H9 (cell line): ENCODE measurements at regions not wholly inside any gene's neighbourhood (a gene's known extent, or its start where the extent isn't known, plus 50 kb on each side); places are given as distances from the start of the nearest gene placed in this dataset.

Experiments used
- DNase-seq: peaks from one replicate; pipeline ENCODE4 v3.0.0-alpha.2; 2017
- H2AFZ ChIP-seq: one replicate; pipeline ENCODE4 v1.6.1; 2013; ENCODE audit warnings: mild to moderate bottlenecking, low read length, control low read depth, moderate library complexity
- H2AK5ac ChIP-seq: 2 replicates; pipeline ENCODE4 v1.6.1; 2013; ENCODE audit warnings: low read length, control low read depth, mixed read lengths; ENCODE audit not compliant: insufficient read length
- H2BK120ac ChIP-seq: one replicate; pipeline ENCODE4 v1.6.1; 2013; ENCODE audit warnings: low read depth, mild to moderate bottlenecking, low read length, control low read depth, inconsistent platforms; ENCODE audit not compliant: poor library complexity, severe bottlenecking
- H2BK12ac ChIP-seq: 2 replicates; pipeline ENCODE4 v1.6.1; 2013; ENCODE audit warnings: low read length, control low read depth, mixed read lengths, low read depth; ENCODE audit not compliant: insufficient read length
- H2BK15ac ChIP-seq: 2 replicates; pipeline ENCODE4 v1.6.1; 2013; ENCODE audit warnings: low read depth, low read length, control low read depth
- H2BK20ac ChIP-seq: one replicate; pipeline ENCODE4 v1.6.1; 2013; ENCODE audit warnings: low read depth, mild to moderate bottlenecking, low read length, control low read depth, inconsistent platforms; ENCODE audit not compliant: poor library complexity, severe bottlenecking
- H2BK5ac ChIP-seq: 2 replicates; pipeline ENCODE4 v1.6.1; 2013; ENCODE audit warnings: low read length, control low read depth, mixed read lengths; ENCODE audit not compliant: insufficient read length
- H3K14ac ChIP-seq: 2 replicates; pipeline ENCODE4 v1.6.1; 2013; ENCODE audit warnings: low read length, control low read depth; ENCODE audit not compliant: insufficient read depth
- H3K18ac ChIP-seq: 2 replicates; pipeline ENCODE4 v1.6.1; 2013; ENCODE audit warnings: low read depth, mild to moderate bottlenecking, mixed read lengths, low read length, control low read depth; ENCODE audit not compliant: insufficient read length
- H3K23ac ChIP-seq: 2 replicates; pipeline ENCODE4 v1.6.1; 2013; ENCODE audit warnings: low read length, control low read depth, mixed read lengths, low read depth; ENCODE audit not compliant: insufficient read length
- H3K23me2 ChIP-seq: 2 replicates; pipeline ENCODE4 v1.6.1; 2013; ENCODE audit warnings: low read depth, mild to moderate bottlenecking, mixed read lengths, low read length, control low read depth; ENCODE audit not compliant: insufficient read length, poor library complexity, severe bottlenecking
- H3K27ac ChIP-seq: 2 replicates; pipeline ENCODE4 v1.5.1; 2013; ENCODE audit warnings: low read length, control low read depth, mixed read lengths, low read depth; ENCODE audit not compliant: insufficient read length
- H3K27me3 ChIP-seq: 2 replicates; pipeline ENCODE4 v1.6.1; 2013; ENCODE audit warnings: low read length, control low read depth, inconsistent platforms; ENCODE audit not compliant: insufficient read depth
- H3K4ac ChIP-seq: 2 replicates; pipeline ENCODE4 v1.6.1; 2013; ENCODE audit warnings: low read depth, mild to moderate bottlenecking, control low read depth, inconsistent platforms, low read length, moderate library complexity
- H3K4me1 ChIP-seq: 2 replicates; pipeline ENCODE4 v1.6.1; 2013; ENCODE audit warnings: low read length, control low read depth, inconsistent platforms; ENCODE audit not compliant: insufficient read depth
- H3K4me2 ChIP-seq: 2 replicates; pipeline ENCODE4 v1.6.1; 2013; ENCODE audit warnings: low read length, control low read depth, mixed read lengths; ENCODE audit not compliant: insufficient read length, insufficient read depth
- H3K56ac ChIP-seq: 2 replicates; pipeline ENCODE4 v1.6.1; 2013; ENCODE audit warnings: low read depth, mild to moderate bottlenecking, mixed read lengths, low read length, control low read depth; ENCODE audit not compliant: insufficient read length
- H3K79me1 ChIP-seq: 2 replicates; pipeline ENCODE4 v1.6.1; 2013; ENCODE audit warnings: low read depth, mild to moderate bottlenecking, moderate library complexity, low read length, control low read depth, inconsistent platforms; ENCODE audit not compliant: insufficient read depth, poor library complexity, severe bottlenecking
- H3K79me2 ChIP-seq: 2 replicates; pipeline ENCODE4 v1.6.1; 2013; ENCODE audit warnings: low read length, control low read depth, inconsistent platforms; ENCODE audit not compliant: insufficient read depth
- H3K9ac ChIP-seq: 2 replicates; pipeline ENCODE4 v1.6.1; 2013; ENCODE audit warnings: low read length, control low read depth, mixed read lengths; ENCODE audit not compliant: insufficient read length; ENCODE audit errors: extremely low read depth
- H3K9me3 ChIP-seq: one replicate; pipeline ENCODE4 v1.6.1; 2013; ENCODE audit warnings: low read depth, low read length, inconsistent platforms; ENCODE audit not compliant: control insufficient read depth
- H3T11ph ChIP-seq: one replicate; pipeline ENCODE4 v1.6.1; 2013; ENCODE audit warnings: mild to moderate bottlenecking, low read length, control low read depth, inconsistent platforms
- H4K20me1 ChIP-seq: one replicate; pipeline ENCODE4 v1.6.1; 2013; ENCODE audit not compliant: control insufficient read depth, insufficient read length, insufficient read depth
- H4K5ac ChIP-seq: 2 replicates; pipeline ENCODE4 v1.6.1; 2013; ENCODE audit warnings: low read depth, mild to moderate bottlenecking, mixed read lengths, low read length, control low read depth; ENCODE audit not compliant: insufficient read length
- H4K8ac ChIP-seq: replicated peaks from 2 replicates; pipeline ENCODE4 v1.6.1; 2013; ENCODE audit warnings: low read length, control low read depth, mixed read lengths, low read depth; ENCODE audit not compliant: insufficient read length
- H4K91ac ChIP-seq: 2 replicates; pipeline ENCODE4 v1.6.1; 2013; ENCODE audit warnings: low read depth, mild to moderate bottlenecking, moderate library complexity, mixed read lengths, low read length, control low read depth; ENCODE audit not compliant: insufficient read length
- H3K27ac Mint-ChIP-seq, 3 experiments: 2 replicates in 2 of 3; 3 replicates in 1 of 3; pipeline ENCODE4 v1.8.0; 2020 to 2021; ENCODE audit warnings: mixed read lengths in 3 of 3, mild to moderate bottlenecking in 1 of 3, moderate library complexity in 1 of 3
- H3K27me3 Mint-ChIP-seq: 2 replicates; pipeline ENCODE4 v1.8.0; 2021; ENCODE audit warnings: low read depth, mild to moderate bottlenecking, moderate library complexity, mixed read lengths
- H3K36me3 Mint-ChIP-seq, 3 experiments: 2 replicates in 2 of 3; 3 replicates in 1 of 3; pipeline ENCODE4 v1.8.0; 2020 to 2021; ENCODE audit warnings: low read depth in 3 of 3, mixed read lengths in 3 of 3; ENCODE audit not compliant: insufficient read depth in 1 of 3
- H3K4me1 Mint-ChIP-seq, 2 experiments: 2 replicates each; pipeline ENCODE4 v1.8.0; 2020; ENCODE audit warnings: mixed read lengths in 2 of 2
- H3K4me3 Mint-ChIP-seq, 2 experiments: 2 replicates in 1 of 2; 3 replicates in 1 of 2; pipeline ENCODE4 v1.8.0; 2020 to 2021; ENCODE audit warnings: mild to moderate bottlenecking in 2 of 2, mixed read lengths in 2 of 2, moderate library complexity in 1 of 2
- H3K9me3 Mint-ChIP-seq, 2 experiments: 2 replicates in 1 of 2; 3 replicates in 1 of 2; pipeline ENCODE4 v1.8.0; 2020; ENCODE audit warnings: mild to moderate bottlenecking in 2 of 2, mixed read lengths in 2 of 2, moderate library complexity in 1 of 2
- WGBS: extraction: QIAGEN DNeasy Blood & Tissue Kit; methylation state at CpG from one replicate; pipeline ENCODE4 v1.1.7; 2013; ENCODE audit warnings: missing lambda C conversion rate, low lambda C conversion rate, mixed read lengths; ENCODE audit not compliant: insufficient read length; ENCODE audit errors: extremely low coverage; 5-methylcytosine and 5-hydroxymethylcytosine counted together
- TF ChIP-seq, protein P1 (sequence below): fragments of 200-600 bp; sonication (generic); conservative IDR thresholded peaks from 3 replicates; pipeline ENCODE4 v1.8.0; 2021; ENCODE audit warnings: antibody characterized with exemption, mild to moderate bottlenecking

GRCh38 chr11:112471731-112472130, 211.1 kb upstream of the PLET1 start:
- H3K4me2 ChIP-seq, result no peak overlapping the region
- no peak for DNase-seq
- H4K8ac ChIP-seq, result no peak overlapping the region
- H2BK12ac ChIP-seq, result no peak overlapping the region
- H3K23me2 ChIP-seq, result no peaks in the 10 kb centered on the region
- no peak overlapping the region for H2AK5ac ChIP-seq
- no peak overlapping the region for H3K4ac ChIP-seq
- H2BK5ac ChIP-seq, result no peak overlapping the region
- no peaks in the 10 kb centered on the region; the same call in 1 of the 2 replicates for H3K27me3 ChIP-seq
- no peaks in the 10 kb centered on the region for H3K79me2 ChIP-seq
- TF ChIP-seq, protein P1, sequence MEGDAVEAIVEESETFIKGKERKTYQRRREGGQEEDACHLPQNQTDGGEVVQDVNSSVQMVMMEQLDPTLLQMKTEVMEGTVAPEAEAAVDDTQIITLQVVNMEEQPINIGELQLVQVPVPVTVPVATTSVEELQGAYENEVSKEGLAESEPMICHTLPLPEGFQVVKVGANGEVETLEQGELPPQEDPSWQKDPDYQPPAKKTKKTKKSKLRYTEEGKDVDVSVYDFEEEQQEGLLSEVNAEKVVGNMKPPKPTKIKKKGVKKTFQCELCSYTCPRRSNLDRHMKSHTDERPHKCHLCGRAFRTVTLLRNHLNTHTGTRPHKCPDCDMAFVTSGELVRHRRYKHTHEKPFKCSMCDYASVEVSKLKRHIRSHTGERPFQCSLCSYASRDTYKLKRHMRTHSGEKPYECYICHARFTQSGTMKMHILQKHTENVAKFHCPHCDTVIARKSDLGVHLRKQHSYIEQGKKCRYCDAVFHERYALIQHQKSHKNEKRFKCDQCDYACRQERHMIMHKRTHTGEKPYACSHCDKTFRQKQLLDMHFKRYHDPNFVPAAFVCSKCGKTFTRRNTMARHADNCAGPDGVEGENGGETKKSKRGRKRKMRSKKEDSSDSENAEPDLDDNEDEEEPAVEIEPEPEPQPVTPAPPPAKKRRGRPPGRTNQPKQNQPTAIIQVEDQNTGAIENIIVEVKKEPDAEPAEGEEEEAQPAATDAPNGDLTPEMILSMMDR, result no peak
- no peaks in the 10 kb centered on the region for H3K4me1 ChIP-seq
- H4K91ac ChIP-seq, result no peak overlapping the region
- H3K9ac ChIP-seq, result no peak overlapping the region
- H3T11ph ChIP-seq, result no peak overlapping the region
- no peak overlapping the region for H3K23ac ChIP-seq
- H3K9me3 Mint-ChIP-seq, result no peaks in the 10 kb centered on the region
- no peaks in the 10 kb centered on the region for H3K9me3 ChIP-seq
- no peak overlapping the region for H3K27ac ChIP-seq
- H2BK15ac ChIP-seq, result no peak overlapping the region
- no peak overlapping the region for H2BK120ac ChIP-seq
- no peak overlapping the region for H2BK20ac ChIP-seq
- peaks cover 0 to 5% of the 10 kb centered on the region in 2 experiments; a peak in 1 of 4 replicates for H3K4me1 Mint-ChIP-seq
- H3K79me1 ChIP-seq, result no peaks in the 10 kb centered on the region
- no peak overlapping the region for H2AFZ ChIP-seq
- H4K5ac ChIP-seq, result no peak overlapping the region
- H3K27me3 Mint-ChIP-seq, result peaks cover 2% of the 10 kb centered on the region
- H3K27ac Mint-ChIP-seq, result no peak overlapping the region
- H3K4me3 Mint-ChIP-seq, result no peak overlapping the region
- H3K14ac ChIP-seq, result no peak overlapping the region
- H3K36me3 Mint-ChIP-seq, result no peaks in the 10 kb centered on the region
- H4K20me1 ChIP-seq, result no peaks in the 10 kb centered on the region
- H3K18ac ChIP-seq, result no peak overlapping the region
- H3K56ac ChIP-seq, result no peak overlapping the region
- WGBS, result no CpG with 5 or more reads among the region's 5 CpGs
